Hepatocyte (in vitro differentiated cells): ENCODE measurements at regions not wholly inside any gene's neighbourhood (a gene's known extent, or its start where the extent isn't known, plus 50 kb on each side); places are given as distances from the start of the nearest gene placed in this dataset.
A peak's percentile ranks its signal among the peaks of the same experiment; 100 is the strongest.

Experiments
- DNase-seq: peaks from one replicate; pipeline ENCODE4 v3.0.0-alpha.2; 2016; ENCODE audit warnings: low spot score
- H2AFZ ChIP-seq: fragments of 200-600 bp; sonication (generic); 2 replicates; pipeline ENCODE4 v1.6.0; 2016; ENCODE audit warnings: antibody characterized with exemption, mild to moderate bottlenecking
- H3K27ac ChIP-seq: fragments of 200-600 bp; sonication (generic); 2 replicates; pipeline ENCODE4 v1.5.1; 2016; ENCODE audit warnings: mild to moderate bottlenecking
- H3K27me3 ChIP-seq: fragments of 200-600 bp; sonication (generic); 2 replicates; pipeline ENCODE4 v1.6.1; 2016
- H3K36me3 ChIP-seq: fragments of 200-600 bp; sonication (generic); replicated peaks from 2 replicates; pipeline ENCODE4 v1.5.1; 2016; ENCODE audit warnings: low read depth; ENCODE audit not compliant: insufficient read depth
- H3K4me1 ChIP-seq: fragments of 200-600 bp; sonication (generic); 2 replicates; pipeline ENCODE4 v1.5.1; 2016; ENCODE audit warnings: mild to moderate bottlenecking, moderate library complexity; ENCODE audit not compliant: insufficient read depth
- H3K4me2 ChIP-seq: fragments of 200-600 bp; sonication (generic); 2 replicates; pipeline ENCODE4 v1.6.0; 2016
- H3K4me3 ChIP-seq: fragments of 200-600 bp; sonication (generic); 2 replicates; pipeline ENCODE4 v1.5.1; 2016; ENCODE audit warnings: mild to moderate bottlenecking
- H3K79me2 ChIP-seq: fragments of 200-600 bp; sonication (generic); 2 replicates; pipeline ENCODE4 v1.6.0; 2017; ENCODE audit warnings: mild to moderate bottlenecking
- H3K9me2 ChIP-seq: fragments of 200-600 bp; sonication (generic); replicated peaks from 2 replicates; pipeline ENCODE4 v1.6.0; 2017; ENCODE audit warnings: mild to moderate bottlenecking; ENCODE audit not compliant: insufficient read depth
- H3K9me3 ChIP-seq: fragments of 200-600 bp; sonication (generic); 2 replicates; pipeline ENCODE4 v1.5.1; 2016; ENCODE audit warnings: low read depth, mild to moderate bottlenecking
- H4K20me1 ChIP-seq: fragments of 200-600 bp; sonication (generic); 2 replicates; pipeline ENCODE4 v1.6.0; 2016; ENCODE audit warnings: mild to moderate bottlenecking; ENCODE audit not compliant: insufficient read depth, poor library complexity, severe bottlenecking
- CTCF ChIP-seq: fragments of 200-600 bp; sonication (generic); IDR thresholded peaks from 2 replicates; pipeline ENCODE4 v1.5.1; 2016; ENCODE audit warnings: antibody characterized with exemption, mild to moderate bottlenecking; ENCODE audit not compliant: poor library complexity
- EZH2 ChIP-seq: fragments of 200-600 bp; sonication (generic); IDR thresholded peaks from 2 replicates; pipeline ENCODE4 v1.6.1; 2016; ENCODE audit warnings: antibody characterized with exemption, mild to moderate bottlenecking, borderline replicate concordance
- EZH2phosphoT487 ChIP-seq: fragments of 200-600 bp; sonication (generic); IDR thresholded peaks from one replicate; pipeline ENCODE4 v1.6.1; 2018; ENCODE audit warnings: antibody characterized with exemption, mild to moderate bottlenecking, low read depth, moderate library complexity; ENCODE audit not compliant: unreplicated experiment, severe bottlenecking
- WGBS: methylation state at CpG from one replicate; pipeline ENCODE4 v1.1.6; 2016; ENCODE audit warnings: low lambda C conversion rate; ENCODE audit errors: missing lambda C conversion rate; 5-methylcytosine and 5-hydroxymethylcytosine counted together

- no peaks in the 10 kb centered on the region for H3K36me3 ChIP-seq
- H3K4me1 ChIP-seq = peaks cover 10% of the 10 kb centered on the region
- H3K79me2 ChIP-seq = no peaks in the 10 kb centered on the region
- TF ChIP-seq EZH2 (no peak), CTCF (no peak), EZH2phosphoT487 (no peak)
- peaks cover 8% of the 10 kb centered on the region for H3K27me3 ChIP-seq
- H3K27ac ChIP-seq = peak overlapping the region; percentile 23
- H3K9me2 ChIP-seq = no peaks in the 10 kb centered on the region
- no peaks in the 10 kb centered on the region for H4K20me1 ChIP-seq
- H2AFZ ChIP-seq = no peak overlapping the region
- no peak overlapping the region for H3K4me3 ChIP-seq
- DNase-seq = no peak
- no peaks in the 10 kb centered on the region for H3K9me3 ChIP-seq
- H3K4me2 ChIP-seq = no peak overlapping the region
These were observed 54.6 kb upstream of the TOP3B start for GRCh38 chr22:22037229-22037628.

- H2AFZ ChIP-seq = no peak overlapping the region
- no peak overlapping the region for H3K27ac ChIP-seq
- peaks cover 8% of the 10 kb centered on the region for H3K27me3 ChIP-seq
- DNase-seq = no peak
- no peaks in the 10 kb centered on the region for H3K9me2 ChIP-seq
- no peaks in the 10 kb centered on the region for H3K79me2 ChIP-seq
- TF ChIP-seq EZH2phosphoT487 = no peak
- no peak for TF ChIP-seq EZH2
- no peak for TF ChIP-seq CTCF
- no peaks in the 10 kb centered on the region for H4K20me1 ChIP-seq
- no peak overlapping the region for H3K4me2 ChIP-seq
- no peak overlapping the region for H3K4me3 ChIP-seq
- H3K36me3 ChIP-seq = no peaks in the 10 kb centered on the region
- 96% methylated on average over 3 of the region's 3 CpGs for WGBS
- H3K9me3 ChIP-seq = no peaks in the 10 kb centered on the region
- peaks cover 10% of the 10 kb centered on the region for H3K4me1 ChIP-seq
These were observed 54.0 kb upstream of the TOP3B start for GRCh38 chr22:22036588-22036987.

- Histone ChIP-seq H3K9me2 (no peaks in the 10 kb centered on the region), H2AFZ (no peak overlapping the region), H3K27me3 (peaks cover 8% of the 10 kb centered on the region), H3K9me3 (no peaks in the 10 kb centered on the region), H3K27ac (no peak overlapping the region), H3K4me3 (no peak overlapping the region), H3K4me1 (peaks cover 10% of the 10 kb centered on the region), H3K36me3 (no peaks in the 10 kb centered on the region), H3K79me2 (no peaks in the 10 kb centered on the region), H4K20me1 (no peaks in the 10 kb centered on the region), H3K4me2 (no peak overlapping the region)
- TF ChIP-seq EZH2phosphoT487 (no peak), EZH2 (no peak), CTCF (no peak)
- WGBS = 76% methylated on average over 4 of the region's 4 CpGs
- no peak for DNase-seq
These were observed 53.3 kb upstream of the TOP3B start for GRCh38 chr22:22035771-22036314.

GRCh38 chr22:22035203-22035602 lies 52.6 kb upstream of the TOP3B start:
- Histone ChIP-seq H3K4me1 (peaks cover 10% of the 10 kb centered on the region), H3K9me3 (no peaks in the 10 kb centered on the region), H3K27ac (no peak overlapping the region), H3K9me2 (no peaks in the 10 kb centered on the region), H4K20me1 (no peaks in the 10 kb centered on the region), H3K4me3 (no peak overlapping the region), H3K4me2 (no peak overlapping the region), H3K36me3 (no peaks in the 10 kb centered on the region), H3K27me3 (peaks cover 8% of the 10 kb centered on the region), H3K79me2 (no peaks in the 10 kb centered on the region), H2AFZ (no peak overlapping the region)
- no peak for DNase-seq
- TF ChIP-seq CTCF (no peak), EZH2phosphoT487 (no peak), EZH2 (no peak)
